H9 (cell line): ENCODE measurements at regions not wholly inside any gene's neighbourhood (a gene's known extent, or its start where the extent isn't known, plus 50 kb on each side); places are given as distances from the start of the nearest gene placed in this dataset.

Source experiments
- DNase-seq: peaks from one replicate; pipeline ENCODE4 v3.0.0-alpha.2; 2017
- H2AFZ ChIP-seq: one replicate; pipeline ENCODE4 v1.6.1; 2013; ENCODE audit warnings: mild to moderate bottlenecking, low read length, control low read depth, moderate library complexity
- H2AK5ac ChIP-seq: 2 replicates; pipeline ENCODE4 v1.6.1; 2013; ENCODE audit warnings: low read length, control low read depth, mixed read lengths; ENCODE audit not compliant: insufficient read length
- H2BK120ac ChIP-seq: one replicate; pipeline ENCODE4 v1.6.1; 2013; ENCODE audit warnings: low read depth, mild to moderate bottlenecking, low read length, control low read depth, inconsistent platforms; ENCODE audit not compliant: poor library complexity, severe bottlenecking
- H2BK12ac ChIP-seq: 2 replicates; pipeline ENCODE4 v1.6.1; 2013; ENCODE audit warnings: low read length, control low read depth, mixed read lengths, low read depth; ENCODE audit not compliant: insufficient read length
- H2BK15ac ChIP-seq: 2 replicates; pipeline ENCODE4 v1.6.1; 2013; ENCODE audit warnings: low read depth, low read length, control low read depth
- H2BK20ac ChIP-seq: one replicate; pipeline ENCODE4 v1.6.1; 2013; ENCODE audit warnings: low read depth, mild to moderate bottlenecking, low read length, control low read depth, inconsistent platforms; ENCODE audit not compliant: poor library complexity, severe bottlenecking
- H2BK5ac ChIP-seq: 2 replicates; pipeline ENCODE4 v1.6.1; 2013; ENCODE audit warnings: low read length, control low read depth, mixed read lengths; ENCODE audit not compliant: insufficient read length
- H3K14ac ChIP-seq: 2 replicates; pipeline ENCODE4 v1.6.1; 2013; ENCODE audit warnings: low read length, control low read depth; ENCODE audit not compliant: insufficient read depth
- H3K18ac ChIP-seq: 2 replicates; pipeline ENCODE4 v1.6.1; 2013; ENCODE audit warnings: low read depth, mild to moderate bottlenecking, mixed read lengths, low read length, control low read depth; ENCODE audit not compliant: insufficient read length
- H3K23ac ChIP-seq: 2 replicates; pipeline ENCODE4 v1.6.1; 2013; ENCODE audit warnings: low read length, control low read depth, mixed read lengths, low read depth; ENCODE audit not compliant: insufficient read length
- H3K23me2 ChIP-seq: 2 replicates; pipeline ENCODE4 v1.6.1; 2013; ENCODE audit warnings: low read depth, mild to moderate bottlenecking, mixed read lengths, low read length, control low read depth; ENCODE audit not compliant: insufficient read length, poor library complexity, severe bottlenecking
- H3K27ac ChIP-seq: 2 replicates; pipeline ENCODE4 v1.5.1; 2013; ENCODE audit warnings: low read length, control low read depth, mixed read lengths, low read depth; ENCODE audit not compliant: insufficient read length
- H3K27me3 ChIP-seq: 2 replicates; pipeline ENCODE4 v1.6.1; 2013; ENCODE audit warnings: low read length, control low read depth, inconsistent platforms; ENCODE audit not compliant: insufficient read depth
- H3K4ac ChIP-seq: 2 replicates; pipeline ENCODE4 v1.6.1; 2013; ENCODE audit warnings: low read depth, mild to moderate bottlenecking, control low read depth, inconsistent platforms, low read length, moderate library complexity
- H3K4me1 ChIP-seq: 2 replicates; pipeline ENCODE4 v1.6.1; 2013; ENCODE audit warnings: low read length, control low read depth, inconsistent platforms; ENCODE audit not compliant: insufficient read depth
- H3K4me2 ChIP-seq: 2 replicates; pipeline ENCODE4 v1.6.1; 2013; ENCODE audit warnings: low read length, control low read depth, mixed read lengths; ENCODE audit not compliant: insufficient read length, insufficient read depth
- H3K56ac ChIP-seq: 2 replicates; pipeline ENCODE4 v1.6.1; 2013; ENCODE audit warnings: low read depth, mild to moderate bottlenecking, mixed read lengths, low read length, control low read depth; ENCODE audit not compliant: insufficient read length
- H3K79me1 ChIP-seq: 2 replicates; pipeline ENCODE4 v1.6.1; 2013; ENCODE audit warnings: low read depth, mild to moderate bottlenecking, moderate library complexity, low read length, control low read depth, inconsistent platforms; ENCODE audit not compliant: insufficient read depth, poor library complexity, severe bottlenecking
- H3K79me2 ChIP-seq: 2 replicates; pipeline ENCODE4 v1.6.1; 2013; ENCODE audit warnings: low read length, control low read depth, inconsistent platforms; ENCODE audit not compliant: insufficient read depth
- H3K9ac ChIP-seq: 2 replicates; pipeline ENCODE4 v1.6.1; 2013; ENCODE audit warnings: low read length, control low read depth, mixed read lengths; ENCODE audit not compliant: insufficient read length; ENCODE audit errors: extremely low read depth
- H3K9me3 ChIP-seq: one replicate; pipeline ENCODE4 v1.6.1; 2013; ENCODE audit warnings: low read depth, low read length, inconsistent platforms; ENCODE audit not compliant: control insufficient read depth
- H3T11ph ChIP-seq: one replicate; pipeline ENCODE4 v1.6.1; 2013; ENCODE audit warnings: mild to moderate bottlenecking, low read length, control low read depth, inconsistent platforms
- H4K20me1 ChIP-seq: one replicate; pipeline ENCODE4 v1.6.1; 2013; ENCODE audit not compliant: control insufficient read depth, insufficient read length, insufficient read depth
- H4K5ac ChIP-seq: 2 replicates; pipeline ENCODE4 v1.6.1; 2013; ENCODE audit warnings: low read depth, mild to moderate bottlenecking, mixed read lengths, low read length, control low read depth; ENCODE audit not compliant: insufficient read length
- H4K8ac ChIP-seq: replicated peaks from 2 replicates; pipeline ENCODE4 v1.6.1; 2013; ENCODE audit warnings: low read length, control low read depth, mixed read lengths, low read depth; ENCODE audit not compliant: insufficient read length
- H4K91ac ChIP-seq: 2 replicates; pipeline ENCODE4 v1.6.1; 2013; ENCODE audit warnings: low read depth, mild to moderate bottlenecking, moderate library complexity, mixed read lengths, low read length, control low read depth; ENCODE audit not compliant: insufficient read length
- H3K27ac Mint-ChIP-seq, 3 experiments: 2 replicates in 2 of 3; 3 replicates in 1 of 3; pipeline ENCODE4 v1.8.0; 2020 to 2021; ENCODE audit warnings: mixed read lengths in 3 of 3, mild to moderate bottlenecking in 1 of 3, moderate library complexity in 1 of 3
- H3K27me3 Mint-ChIP-seq: 2 replicates; pipeline ENCODE4 v1.8.0; 2021; ENCODE audit warnings: low read depth, mild to moderate bottlenecking, moderate library complexity, mixed read lengths
- H3K36me3 Mint-ChIP-seq, 3 experiments: 2 replicates in 2 of 3; 3 replicates in 1 of 3; pipeline ENCODE4 v1.8.0; 2020 to 2021; ENCODE audit warnings: low read depth in 3 of 3, mixed read lengths in 3 of 3; ENCODE audit not compliant: insufficient read depth in 1 of 3
- H3K4me1 Mint-ChIP-seq, 2 experiments: 2 replicates each; pipeline ENCODE4 v1.8.0; 2020; ENCODE audit warnings: mixed read lengths in 2 of 2
- H3K4me3 Mint-ChIP-seq, 2 experiments: 2 replicates in 1 of 2; 3 replicates in 1 of 2; pipeline ENCODE4 v1.8.0; 2020 to 2021; ENCODE audit warnings: mild to moderate bottlenecking in 2 of 2, mixed read lengths in 2 of 2, moderate library complexity in 1 of 2
- H3K9me3 Mint-ChIP-seq, 2 experiments: 2 replicates in 1 of 2; 3 replicates in 1 of 2; pipeline ENCODE4 v1.8.0; 2020; ENCODE audit warnings: mild to moderate bottlenecking in 2 of 2, mixed read lengths in 2 of 2, moderate library complexity in 1 of 2
- WGBS: extraction: QIAGEN DNeasy Blood & Tissue Kit; methylation state at CpG from one replicate; pipeline ENCODE4 v1.1.7; 2013; ENCODE audit warnings: missing lambda C conversion rate, low lambda C conversion rate, mixed read lengths; ENCODE audit not compliant: insufficient read length; ENCODE audit errors: extremely low coverage; 5-methylcytosine and 5-hydroxymethylcytosine counted together
- TF ChIP-seq, protein P1 (sequence below): fragments of 200-600 bp; sonication (generic); conservative IDR thresholded peaks from 3 replicates; pipeline ENCODE4 v1.8.0; 2021; ENCODE audit warnings: antibody characterized with exemption, mild to moderate bottlenecking

DNA sequence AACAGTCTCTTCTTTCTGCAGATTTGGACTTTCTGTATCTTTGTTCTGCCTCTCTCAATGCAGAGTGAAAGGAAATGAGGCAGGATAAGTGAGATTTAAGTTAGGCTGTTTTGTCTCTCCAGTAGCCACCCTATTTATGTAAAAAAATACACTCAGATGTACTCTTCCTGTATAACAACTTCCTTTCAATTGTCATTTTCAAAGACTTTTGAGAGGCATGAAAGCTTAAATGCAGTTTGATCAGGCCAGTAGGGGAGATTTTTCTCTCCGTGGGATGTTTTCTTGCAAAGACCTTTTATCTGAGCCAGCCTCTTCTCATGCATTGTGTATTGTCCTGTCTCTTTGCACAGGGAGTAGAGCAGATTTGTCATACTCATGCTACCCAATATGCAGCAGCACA lies 166.8 kb downstream of the SLITRK5 start:
- Histone ChIP-seq H4K20me1 (no peaks in the 10 kb centered on the region), H4K5ac (no peak overlapping the region), H3K79me1 (no peaks in the 10 kb centered on the region), H2BK15ac (no peak overlapping the region), H2BK120ac (no peak overlapping the region), H2AFZ (no peak overlapping the region), H3K14ac (no peak overlapping the region), H2BK20ac (no peak overlapping the region), H3K18ac (no peak overlapping the region), H2BK12ac (no peak overlapping the region), H4K8ac (no peak overlapping the region), H2AK5ac (no peak overlapping the region), H3K9ac (no peak overlapping the region), H3K23ac (no peak overlapping the region), H3K56ac (no peak overlapping the region), H3K9me3 (no peaks in the 10 kb centered on the region), H2BK5ac (no peak overlapping the region), H3K4me1 (no peaks in the 10 kb centered on the region; the same call in 1 of the 2 replicates), H3K4me2 (no peak overlapping the region), H3K4ac (no peak overlapping the region), H3K79me2 (no peaks in the 10 kb centered on the region), H4K91ac (no peak overlapping the region), H3K27me3 (no peaks in the 10 kb centered on the region), H3K23me2 (no peaks in the 10 kb centered on the region), H3K27ac (no peak overlapping the region), H3T11ph (no peak overlapping the region)
- TF ChIP-seq, protein P1, sequence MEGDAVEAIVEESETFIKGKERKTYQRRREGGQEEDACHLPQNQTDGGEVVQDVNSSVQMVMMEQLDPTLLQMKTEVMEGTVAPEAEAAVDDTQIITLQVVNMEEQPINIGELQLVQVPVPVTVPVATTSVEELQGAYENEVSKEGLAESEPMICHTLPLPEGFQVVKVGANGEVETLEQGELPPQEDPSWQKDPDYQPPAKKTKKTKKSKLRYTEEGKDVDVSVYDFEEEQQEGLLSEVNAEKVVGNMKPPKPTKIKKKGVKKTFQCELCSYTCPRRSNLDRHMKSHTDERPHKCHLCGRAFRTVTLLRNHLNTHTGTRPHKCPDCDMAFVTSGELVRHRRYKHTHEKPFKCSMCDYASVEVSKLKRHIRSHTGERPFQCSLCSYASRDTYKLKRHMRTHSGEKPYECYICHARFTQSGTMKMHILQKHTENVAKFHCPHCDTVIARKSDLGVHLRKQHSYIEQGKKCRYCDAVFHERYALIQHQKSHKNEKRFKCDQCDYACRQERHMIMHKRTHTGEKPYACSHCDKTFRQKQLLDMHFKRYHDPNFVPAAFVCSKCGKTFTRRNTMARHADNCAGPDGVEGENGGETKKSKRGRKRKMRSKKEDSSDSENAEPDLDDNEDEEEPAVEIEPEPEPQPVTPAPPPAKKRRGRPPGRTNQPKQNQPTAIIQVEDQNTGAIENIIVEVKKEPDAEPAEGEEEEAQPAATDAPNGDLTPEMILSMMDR = no peak
- H3K4me3 Mint-ChIP-seq = no peak overlapping the region
- no peaks in the 10 kb centered on the region for H3K27me3 Mint-ChIP-seq
- H3K4me1 Mint-ChIP-seq = peaks cover 6 to 7% of the 10 kb centered on the region in 2 experiments; a peak in 2 of 4 replicates
- H3K36me3 Mint-ChIP-seq = no peaks in the 10 kb centered on the region
- no peaks in the 10 kb centered on the region for H3K9me3 Mint-ChIP-seq
- no peak for DNase-seq
- no CpG with 5 or more reads among the region's 1 CpG for WGBS
- H3K27ac Mint-ChIP-seq = no peak overlapping the region
